ENCODE measurements at regions not wholly inside any gene's neighbourhood (a gene's known extent, or its start where the extent isn't known, plus 50 kb on each side); places are given as distances from the start of the nearest gene placed in this dataset.

DNA sequence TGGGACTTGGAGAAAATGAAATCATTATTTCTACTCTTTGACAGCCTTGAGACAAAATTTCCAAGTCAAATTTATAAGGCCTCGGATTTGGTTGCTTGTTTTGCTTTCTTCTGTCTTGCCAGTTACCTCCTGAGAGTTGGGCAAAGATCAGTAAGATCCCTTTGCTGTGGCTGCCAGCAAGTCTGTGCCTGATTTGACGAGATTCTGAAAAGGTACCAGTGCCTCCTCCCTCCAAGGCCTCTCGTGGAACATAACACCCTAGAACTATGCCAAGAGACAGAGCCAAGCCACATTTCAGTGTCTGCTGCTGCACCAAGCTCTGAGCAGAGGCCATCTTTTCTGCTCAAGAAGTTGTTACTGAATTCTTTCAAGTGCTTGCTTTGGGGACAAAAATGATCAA lies 61.0 kb downstream of the GTPBP8 start:
- no peak for DNase-seq

DNA sequence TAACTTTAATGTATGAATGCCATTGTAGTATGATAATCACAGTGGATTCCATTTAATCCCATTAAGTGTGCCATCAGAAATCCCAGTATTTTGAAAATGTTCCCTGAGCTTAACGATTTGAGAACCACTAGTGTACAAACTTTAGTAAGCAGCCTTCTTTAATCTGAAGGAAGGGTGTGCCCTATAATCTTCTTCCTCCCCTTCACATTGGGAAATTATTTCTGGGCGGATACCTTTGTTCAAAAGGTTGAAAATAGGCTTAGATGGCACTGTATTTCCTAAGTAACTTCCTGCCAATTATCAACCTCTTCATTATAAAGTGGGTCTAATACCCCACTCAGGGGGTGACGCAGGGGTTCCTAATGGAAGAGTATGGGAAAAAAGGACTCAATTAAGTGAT lies 62.4 kb downstream of the GTPBP8 start:
- no peak for DNase-seq

DNA sequence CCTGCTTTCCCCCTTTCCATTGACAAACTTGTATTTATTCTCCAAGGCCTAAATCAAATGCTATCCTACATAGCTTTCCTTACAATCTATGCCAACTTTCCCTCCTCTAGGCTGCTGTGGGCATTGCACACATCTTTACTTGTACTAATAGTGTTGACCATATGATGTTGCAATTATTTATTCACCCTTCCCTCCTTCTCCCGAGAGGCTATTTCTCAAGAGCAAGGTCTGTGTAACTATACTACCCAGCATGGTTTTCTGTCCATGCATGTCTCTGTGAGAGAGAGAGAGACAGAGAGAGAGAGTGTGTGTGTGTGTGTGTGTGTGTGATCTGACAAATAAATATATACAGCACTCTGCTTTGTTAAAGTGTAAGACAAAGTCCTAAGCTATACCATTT lies 63.8 kb downstream of the GTPBP8 start:
- no peak for DNase-seq

DNA sequence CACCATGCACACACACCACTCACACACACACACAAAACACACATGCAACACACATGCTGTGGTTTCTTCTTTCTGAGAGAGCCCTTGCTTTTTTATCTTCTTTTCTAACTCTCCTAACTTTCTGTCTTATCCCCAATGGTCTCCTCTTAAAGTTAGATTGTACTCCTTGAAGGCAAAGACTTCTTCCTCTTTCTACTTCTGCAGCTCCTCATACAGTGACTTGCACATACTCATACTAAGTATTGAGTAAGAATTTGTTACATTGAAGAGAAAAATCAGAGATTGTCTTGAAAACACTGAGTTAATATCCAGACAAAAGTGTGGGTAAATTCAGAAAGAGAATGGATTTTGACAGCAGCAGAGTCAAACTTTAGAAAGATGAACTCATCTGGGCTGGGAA lies 64.4 kb downstream of the GTPBP8 start:
- DNase-seq, result no peak

DNA sequence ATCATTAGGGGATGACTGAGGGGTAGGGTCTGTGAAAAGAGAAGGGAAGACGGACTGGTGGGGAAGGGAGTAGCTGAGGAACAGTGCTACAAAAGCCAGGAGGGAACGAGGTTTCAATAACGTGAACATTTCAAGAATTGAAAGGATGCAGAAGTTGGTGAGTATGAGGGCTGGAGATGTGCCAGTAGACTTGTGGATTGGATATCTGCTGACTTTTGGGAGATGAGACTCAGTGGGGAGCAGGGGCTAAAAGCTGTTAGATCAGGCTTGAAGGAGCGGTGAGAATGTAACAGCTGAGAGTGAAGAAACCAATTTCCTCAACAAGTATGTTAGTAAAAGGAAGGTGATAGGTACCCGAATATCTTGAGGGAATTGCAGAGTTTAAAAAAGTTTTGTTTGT lies 65.2 kb downstream of the GTPBP8 start:
- no peak for DNase-seq

DNA sequence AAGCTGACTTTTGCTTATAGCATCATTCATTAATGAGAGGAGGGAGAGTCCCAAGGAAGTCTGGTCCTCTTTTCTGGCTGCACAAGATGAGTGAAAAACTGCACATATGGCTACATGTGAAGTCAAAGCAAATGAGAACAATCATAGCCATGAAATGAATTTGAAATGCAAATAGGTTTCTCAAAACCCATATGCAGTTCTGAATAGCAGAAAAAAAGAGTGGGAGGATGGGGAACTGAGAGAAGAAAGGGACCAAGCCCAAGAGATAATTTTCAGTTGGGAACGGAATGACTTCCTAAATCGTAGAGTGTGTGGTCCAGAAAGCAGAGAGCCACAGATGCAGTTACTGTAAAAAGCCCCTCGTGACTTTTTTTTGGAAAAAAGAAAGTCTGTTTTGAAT lies 66.3 kb downstream of the GTPBP8 start:
- no peak for DNase-seq

DNA sequence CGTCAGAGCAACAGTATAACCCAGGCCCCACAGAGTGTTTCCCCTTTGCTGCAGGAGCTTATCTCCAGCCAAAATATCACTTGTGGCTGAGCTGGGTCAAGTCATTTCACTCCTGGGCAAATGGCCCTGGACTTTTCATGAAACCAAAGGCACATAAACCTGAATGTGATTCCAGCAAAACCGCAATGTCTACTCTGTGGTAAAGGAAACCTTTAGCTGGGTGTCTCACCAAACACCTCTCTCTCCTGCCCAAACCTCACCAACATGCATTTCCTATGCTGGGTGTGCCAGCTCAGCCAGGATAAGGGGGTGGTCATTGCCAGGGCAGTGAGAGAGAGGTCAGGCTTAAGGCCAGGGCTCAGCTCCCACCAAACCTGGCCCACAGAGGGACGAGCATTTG lies 67.4 kb downstream of the GTPBP8 start:
- no peak for DNase-seq

DNA sequence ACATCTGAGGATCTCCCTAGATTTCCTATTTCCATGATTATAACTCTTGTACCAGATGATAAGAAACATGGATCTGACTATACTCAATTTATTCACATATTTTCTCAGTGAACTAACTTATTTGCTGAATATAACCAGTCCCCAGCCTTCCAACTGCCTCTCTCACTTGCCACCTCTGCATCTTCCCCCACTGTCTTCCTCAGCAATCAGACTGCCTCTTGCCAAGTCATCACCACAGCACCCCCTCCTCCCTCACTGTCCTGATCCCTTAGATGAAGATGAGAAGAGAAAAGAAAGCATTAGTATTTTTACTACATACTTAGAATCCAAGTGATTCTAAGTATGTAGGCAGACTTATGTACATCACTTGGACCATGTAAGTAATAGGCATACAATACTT lies 71.9 kb downstream of the GTPBP8 start:
- DNase-seq, result no peak

DNA sequence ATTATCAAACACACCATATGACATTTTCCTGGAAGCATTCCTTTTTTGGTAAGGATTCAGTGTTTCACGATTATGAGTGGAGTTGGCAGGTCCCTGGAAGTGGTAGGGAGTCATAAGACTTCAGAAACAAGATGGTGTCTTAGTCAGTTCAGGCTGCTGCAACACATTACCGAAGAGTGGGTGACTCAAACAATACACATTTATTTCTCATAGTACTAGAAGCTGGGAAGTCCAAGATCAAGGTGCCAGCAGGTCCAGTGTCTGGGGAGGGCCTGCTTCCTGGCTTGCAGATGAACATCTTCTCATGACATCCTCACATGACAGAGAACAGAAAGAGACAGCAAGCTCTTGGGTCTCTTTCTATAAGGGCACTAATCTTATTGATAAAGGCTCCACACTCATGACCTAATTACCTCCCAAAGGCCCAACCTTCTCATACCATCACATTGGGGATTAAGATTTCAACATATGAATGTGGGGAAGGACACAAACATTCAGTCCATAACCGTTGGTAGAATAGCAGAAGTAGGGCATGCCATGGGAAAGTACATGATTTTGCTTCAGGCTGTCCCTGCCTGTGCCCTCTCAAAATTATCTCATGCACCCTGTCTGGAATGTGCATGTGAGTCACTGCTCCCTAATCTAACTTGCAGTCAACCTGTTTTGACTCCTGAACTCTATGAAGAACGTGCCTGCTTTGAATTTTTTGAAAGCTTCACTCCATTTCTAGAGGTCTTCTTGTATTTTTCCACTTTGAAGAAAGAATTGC lies 72.5 kb downstream of the GTPBP8 start:
- DNase-seq, result no peak

DNA sequence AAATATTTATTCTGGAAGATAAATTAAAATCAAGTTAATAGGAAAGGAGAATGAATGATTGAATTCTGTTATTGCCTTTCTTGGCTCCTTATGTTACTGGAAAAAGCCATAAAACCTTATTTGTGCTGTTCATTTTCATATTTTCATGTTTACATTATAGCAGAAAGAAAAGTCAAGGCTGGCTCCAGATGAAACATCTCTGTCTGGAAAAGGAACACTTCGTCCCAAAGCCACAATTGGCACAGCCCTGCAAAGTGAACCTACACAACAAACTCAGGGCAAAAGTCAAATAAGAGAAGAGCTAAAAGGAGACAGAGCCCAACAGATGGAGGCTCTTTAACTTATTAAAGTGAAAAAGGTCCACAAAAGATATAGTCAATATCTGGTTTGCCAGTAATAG lies 73.4 kb downstream of the GTPBP8 start:
- DNase-seq, result no peak

DNA sequence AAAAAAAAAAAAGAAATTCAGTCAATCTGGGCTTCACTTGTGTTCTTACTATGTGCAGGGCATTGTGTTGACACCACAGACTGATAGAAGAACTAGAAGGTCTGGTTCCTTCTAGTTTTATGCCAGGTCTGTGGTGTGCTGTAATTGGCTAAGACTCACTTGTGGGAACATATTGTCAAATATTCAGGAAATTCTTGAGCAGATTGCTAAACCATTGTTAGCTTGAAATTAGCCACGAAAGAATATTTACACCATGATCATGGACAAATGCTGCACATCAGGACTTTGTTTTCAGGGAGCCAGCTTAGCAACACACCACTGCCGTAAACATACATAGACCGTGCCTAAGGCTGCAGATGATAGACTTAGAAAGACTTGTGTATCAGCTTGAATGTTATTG lies 74.6 kb downstream of the GTPBP8 start:
- DNase-seq, result no peak

DNA sequence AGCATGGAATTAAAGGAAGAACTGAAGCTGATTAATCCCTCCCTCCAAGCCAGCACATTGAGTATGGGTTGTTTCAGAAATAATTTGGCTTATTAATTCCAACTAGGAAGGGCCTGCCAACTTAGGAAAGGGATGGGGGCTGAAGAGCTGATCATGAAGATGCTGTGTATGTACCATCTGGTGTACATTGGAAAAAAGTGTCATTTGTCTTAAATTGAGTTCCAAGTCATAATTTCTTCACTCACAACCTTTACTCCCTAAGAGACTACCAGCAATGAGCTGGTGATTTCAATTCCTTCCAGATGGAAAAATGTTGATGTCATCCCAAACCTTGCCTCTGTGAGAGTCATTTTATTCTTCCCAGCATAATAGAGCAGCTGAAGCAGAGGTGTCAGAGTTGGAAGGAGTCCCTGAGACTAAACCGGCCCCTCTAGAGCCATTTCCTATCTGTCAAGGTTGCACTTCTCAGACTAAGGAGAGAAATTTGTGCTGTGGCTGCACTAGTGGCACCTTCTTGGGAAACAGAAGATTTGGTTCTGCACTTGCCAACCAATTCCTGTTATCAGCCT lies 79.4 kb downstream of the GTPBP8 start:
- no peak for DNase-seq

DNA sequence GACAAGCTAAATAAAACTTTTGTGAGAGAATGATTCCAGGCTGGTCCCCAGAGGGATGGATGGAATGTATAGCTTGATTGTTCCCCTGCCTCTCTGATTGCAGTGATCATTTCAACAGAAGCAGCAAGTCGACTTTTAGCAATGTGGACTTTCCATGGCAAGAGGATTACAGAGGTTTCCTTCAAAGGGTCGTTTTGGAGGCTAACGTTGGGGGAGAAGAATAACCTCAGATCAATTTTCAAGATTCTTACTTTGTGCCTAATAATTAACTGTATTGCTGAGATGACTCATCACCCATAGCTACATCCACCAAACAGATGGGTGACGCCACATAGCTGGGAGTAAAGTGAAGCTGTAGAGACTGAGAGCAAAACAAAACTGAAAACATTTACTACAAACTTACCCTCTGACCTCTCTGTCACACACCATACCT lies 79.9 kb downstream of the GTPBP8 start:
- DNase-seq, result no peak

DNA sequence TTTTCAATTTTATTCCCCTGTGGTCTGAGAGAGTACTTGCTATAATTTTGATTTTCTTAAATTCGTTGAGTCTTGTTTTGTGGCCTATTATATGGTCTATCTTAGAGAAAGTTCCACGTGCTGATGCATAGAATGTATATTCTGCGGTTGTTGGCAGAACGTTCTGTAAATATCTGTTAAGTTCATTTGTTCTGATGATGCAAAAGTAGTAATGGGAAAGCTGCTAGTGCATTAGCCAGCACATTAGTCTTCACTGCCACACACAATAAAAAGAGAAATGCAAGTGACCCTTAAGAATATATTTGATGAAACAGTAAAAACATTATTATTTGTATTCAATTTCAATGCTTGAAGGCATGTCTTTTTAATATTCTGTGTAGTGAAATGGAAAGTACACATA lies 84.8 kb downstream of the GTPBP8 start:
- DNase-seq, result no peak

DNA sequence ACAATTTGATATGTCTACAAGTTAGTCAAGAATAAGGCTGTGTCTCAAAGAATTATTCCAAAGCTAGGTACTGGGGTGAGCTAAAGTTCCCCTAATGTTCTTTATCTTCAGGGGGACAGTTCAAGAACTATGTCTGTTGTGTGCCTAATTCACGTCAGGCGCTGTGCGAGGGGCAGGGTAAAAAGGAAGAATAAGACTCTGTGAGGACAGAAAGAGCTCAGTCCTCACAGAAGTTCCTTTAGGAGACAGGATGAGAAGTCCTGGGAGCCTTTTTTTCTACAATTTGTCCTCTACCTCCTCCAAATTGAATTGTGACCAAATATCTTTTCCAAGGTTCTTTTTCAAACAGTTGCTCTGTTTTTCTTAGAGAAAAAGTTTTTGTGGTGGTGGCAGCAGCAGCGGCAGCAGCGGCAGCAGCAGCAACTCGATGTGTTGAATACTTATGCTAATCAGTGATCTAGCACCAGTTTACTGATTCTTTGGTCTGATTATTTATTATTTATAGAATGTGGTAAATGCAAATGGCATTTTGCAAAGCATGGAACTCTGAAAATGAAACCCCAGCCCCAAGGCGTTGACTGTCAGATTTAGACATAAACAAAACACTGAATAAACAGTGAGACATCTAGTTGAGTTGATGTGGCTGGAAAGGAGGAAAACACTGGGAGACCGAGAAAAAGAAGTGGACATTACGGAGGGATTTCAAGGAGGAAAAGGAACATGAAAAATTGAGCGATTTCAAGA lies 88.6 kb downstream of the GTPBP8 start:
- no peak for DNase-seq

DNA sequence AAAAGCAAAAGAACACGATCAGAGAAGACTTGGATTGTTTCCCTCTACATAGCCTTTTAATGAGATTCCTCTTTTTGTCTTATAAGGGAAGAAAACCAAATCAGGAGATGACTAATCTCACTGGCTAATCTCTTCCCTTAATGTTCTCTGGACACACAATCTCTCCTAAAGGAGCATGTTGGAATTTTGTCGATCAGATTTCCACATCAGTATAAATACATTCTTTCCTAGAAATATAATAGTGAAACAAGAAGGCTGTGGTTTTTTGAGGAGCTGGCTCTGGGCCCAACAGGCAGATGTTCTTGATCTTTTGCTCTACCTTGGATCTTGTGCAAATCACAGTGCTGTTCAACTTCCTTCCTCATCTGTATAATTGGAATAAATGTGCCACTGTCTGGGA lies 94.0 kb downstream of the GTPBP8 start:
- no peak for DNase-seq

DNA sequence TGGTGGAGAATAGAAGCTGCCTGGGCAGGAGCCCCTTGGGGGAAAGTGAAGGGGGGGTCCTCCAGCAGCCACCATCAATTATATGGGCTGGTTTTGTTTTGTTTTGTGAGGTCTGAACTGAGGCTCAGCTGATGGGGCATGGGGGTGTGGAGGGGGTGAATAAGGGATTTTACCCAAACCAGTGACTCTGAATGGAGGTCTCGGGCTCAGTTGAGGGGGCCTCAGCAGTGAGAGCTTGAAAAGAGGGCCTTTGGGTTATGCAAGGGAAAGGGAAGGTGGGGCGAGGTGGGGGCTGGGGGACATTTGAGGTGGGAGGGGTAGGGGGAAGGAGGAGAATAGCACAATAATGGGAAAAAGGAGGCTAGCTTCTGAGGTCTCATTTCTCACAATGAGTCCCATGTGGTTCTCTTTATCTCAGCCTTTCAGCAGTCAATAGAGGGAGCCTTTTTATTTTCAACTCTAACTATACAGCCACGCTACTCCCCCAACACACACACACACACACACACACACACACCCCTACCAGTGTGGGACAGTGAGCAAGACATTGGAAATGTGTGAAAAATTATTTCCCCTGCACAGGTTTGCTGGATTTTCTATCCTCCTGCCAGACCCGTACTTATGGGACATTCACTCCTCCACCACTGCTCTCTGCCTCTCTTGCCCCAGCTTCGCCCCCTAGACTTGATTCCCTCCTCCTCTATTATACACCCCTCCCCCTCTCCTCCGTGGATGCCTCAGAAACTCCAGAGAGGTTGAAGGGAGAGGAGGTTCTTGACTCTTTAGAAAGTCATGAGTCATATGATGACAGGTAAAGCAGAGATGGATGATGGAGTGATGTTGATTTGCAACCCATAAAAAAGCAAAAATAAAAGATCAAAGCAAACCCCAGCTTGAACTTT lies 96.0 kb downstream of the GTPBP8 start:
- no peak for DNase-seq

DNA sequence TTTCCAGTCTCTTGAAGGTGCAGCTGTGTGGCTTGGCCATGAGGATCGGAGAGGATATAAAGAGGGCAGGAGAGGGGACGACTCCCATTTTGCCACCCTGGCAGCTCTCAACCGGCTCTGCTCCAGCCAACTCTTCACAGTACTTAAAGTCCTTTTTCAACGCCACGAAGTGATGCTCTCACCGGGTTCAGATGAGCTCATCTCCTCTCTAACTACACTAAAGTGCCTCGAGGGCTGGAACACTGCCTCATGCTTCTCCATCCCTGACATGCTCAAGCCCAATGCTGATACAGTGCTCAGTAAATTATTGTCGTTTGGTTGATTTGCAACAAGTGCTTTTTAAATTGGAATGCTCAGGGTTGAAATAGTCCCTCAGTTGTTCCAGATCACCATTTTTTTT lies 97.8 kb downstream of the GTPBP8 start:
- no peak for DNase-seq

DNA sequence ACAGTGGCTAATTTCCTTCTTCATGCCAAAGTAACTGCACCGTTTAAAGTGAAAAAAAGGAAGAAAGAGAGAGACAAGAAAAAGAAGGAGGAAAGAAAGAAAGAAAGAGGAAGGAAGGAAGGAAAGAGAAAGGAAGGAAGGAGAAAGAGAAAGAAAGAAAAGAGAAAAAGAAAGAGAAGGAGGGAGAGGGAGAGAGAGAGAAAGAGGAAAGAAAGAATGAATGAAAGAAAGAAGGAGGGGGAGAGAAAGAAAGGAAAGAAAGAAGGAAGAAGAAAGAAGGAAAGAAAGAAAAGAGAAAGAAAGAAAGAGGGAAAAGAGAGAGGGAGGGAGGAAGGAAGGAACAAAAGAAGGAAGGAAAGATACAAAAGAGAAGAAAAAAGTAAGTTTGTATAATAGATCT lies 100.6 kb downstream of the GTPBP8 start:
- DNase-seq, result no peak

DNA sequence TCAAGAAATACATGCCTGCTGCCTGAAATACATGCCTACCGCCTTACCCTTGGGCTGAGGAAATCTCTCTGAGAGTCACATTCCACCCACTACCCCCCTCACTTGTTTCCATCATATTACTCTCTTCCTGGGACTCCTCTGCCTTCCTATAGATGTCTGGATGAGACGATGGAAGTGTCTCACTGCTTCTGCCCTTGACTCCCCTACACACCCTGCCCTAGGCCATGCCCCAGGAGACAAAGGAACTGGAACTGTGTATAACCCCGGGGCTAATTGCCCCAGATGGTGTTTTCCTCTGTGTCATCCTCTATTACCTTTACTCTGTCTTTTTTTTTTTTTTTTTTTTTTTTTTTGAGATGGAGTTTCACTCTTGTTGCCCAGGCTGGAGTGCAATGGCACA lies 102.0 kb downstream of the GTPBP8 start:
- no peak for DNase-seq

DNA sequence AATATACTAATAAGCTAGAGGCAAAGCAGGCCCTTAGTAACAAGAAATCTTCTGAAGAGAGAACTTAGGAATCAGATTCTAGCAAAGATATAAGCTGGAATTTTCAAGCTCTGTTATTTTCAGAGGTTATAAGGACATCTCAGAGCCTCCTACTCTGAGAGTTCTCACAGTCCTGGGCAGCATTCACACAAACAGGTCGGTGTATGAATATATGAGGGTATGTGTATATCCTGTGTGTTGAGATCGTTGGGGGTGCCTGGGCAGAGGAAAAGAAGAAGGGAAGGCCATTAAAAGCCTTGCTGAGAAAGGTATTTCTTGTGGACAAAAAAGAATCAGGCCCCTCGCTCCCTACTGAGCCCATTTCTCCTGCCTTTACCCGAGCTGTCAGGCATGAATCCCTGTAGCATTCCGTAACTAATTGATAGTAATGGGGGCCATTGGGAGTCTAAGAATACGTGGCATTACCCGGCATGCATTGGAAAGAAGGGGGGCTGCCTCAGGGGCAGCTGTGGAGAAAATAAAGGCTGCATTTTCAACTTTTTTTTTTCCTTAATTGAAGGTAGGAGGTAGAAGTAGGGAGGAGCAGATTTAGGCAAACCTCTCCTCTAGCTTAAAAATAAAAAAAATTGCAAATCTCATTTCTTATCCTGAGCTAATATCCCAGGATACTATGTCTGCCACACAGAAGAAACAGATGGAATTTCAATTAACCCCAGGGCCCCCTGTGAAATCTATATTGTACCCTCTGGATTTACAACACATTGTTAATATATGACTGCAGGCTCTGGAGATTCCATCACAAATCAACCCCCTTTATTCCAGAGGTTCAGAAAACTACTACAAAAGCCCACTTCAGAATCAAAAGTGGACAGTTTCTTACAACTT lies 103.8 kb downstream of the GTPBP8 start:
- DNase-seq, result no peak

DNA sequence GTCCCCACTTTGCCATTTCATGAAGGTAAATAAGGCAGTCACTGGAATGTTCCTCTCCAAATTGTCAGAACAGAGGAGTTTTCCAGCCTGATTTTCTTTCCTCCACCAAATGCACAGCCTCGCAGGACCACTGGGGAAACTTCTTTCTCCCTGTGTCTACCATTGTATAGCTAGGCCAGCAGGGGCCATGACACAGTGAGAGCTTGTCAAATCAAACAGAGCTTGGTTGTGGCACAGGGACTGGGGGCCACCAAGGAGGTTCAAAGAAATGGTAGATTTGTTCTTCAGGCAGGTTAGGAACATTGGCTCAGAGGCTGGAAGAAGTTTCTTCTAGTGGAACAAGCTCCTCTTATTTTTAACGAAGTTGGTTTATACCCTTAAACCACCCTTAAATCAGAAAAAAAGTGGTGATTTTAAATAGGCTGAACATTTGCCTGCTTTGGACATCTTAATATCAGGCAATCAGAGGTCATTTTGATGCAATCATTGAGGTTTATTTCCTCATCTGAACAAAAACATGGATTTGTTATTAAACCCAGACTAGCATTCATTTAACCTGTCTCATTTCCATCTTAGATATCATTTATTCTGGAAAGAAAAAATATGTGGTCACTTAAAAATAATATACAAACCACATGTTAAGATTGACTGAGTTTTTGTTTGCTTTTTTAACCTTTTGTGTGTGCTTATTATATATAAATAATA lies 105.6 kb downstream of the GTPBP8 start:
- DNase-seq, result no peak

Measured in NCI-H1048 (cell line).